HepG2 (cell line): ENCODE measurements at regions not wholly inside any gene's neighbourhood (a gene's known extent, or its start where the extent isn't known, plus 50 kb on each side); places are given as distances from the start of the nearest gene placed in this dataset.
A peak's percentile ranks its signal among the peaks of the same experiment; 100 is the strongest.

Experiments used
- ATF7 ChIP-seq, 2 experiments: fragments of 450-650 bp in 1 of 2; sonication (generic) in 1 of 2; formaldehyde crosslinking in 1 of 2; IDR thresholded peaks; 2 replicates each; pipeline versions ENCODE4 v1.4.0 to v1.6.1; 2016 to 2020; ENCODE audit warnings: antibody characterized with exemption in 1 of 2, mild to moderate bottlenecking in 1 of 2, missing genetic modification reagents in 1 of 2
- FOSL1 ChIP-seq: sonication (generic); formaldehyde crosslinking; IDR thresholded peaks from 2 replicates; pipeline ENCODE4 v1.9.0; 2021; ENCODE audit warnings: missing genetic modification reagents, borderline replicate concordance
- FOSL2 ChIP-seq: sonication (generic); formaldehyde crosslinking; IDR thresholded peaks from 2 replicates; pipeline ENCODE4 v1.4.0; 2020; ENCODE audit warnings: missing genetic modification reagents
- FOXP1 ChIP-seq, 2 experiments: fragments of 450-650 bp in 1 of 2; IDR thresholded peaks; 2 replicates each; pipeline ENCODE4 v1.6.1; 2017 to 2018; ENCODE audit warnings: antibody characterized with exemption in 1 of 2
- GATAD1 ChIP-seq: IDR thresholded peaks from 2 replicates; pipeline ENCODE4 v1.6.1; 2016; ENCODE audit warnings: missing genetic modification reagents, missing compliant biosample characterization
- KAT7 ChIP-seq: IDR thresholded peaks from 2 replicates; pipeline ENCODE4 v1.6.1; 2018; ENCODE audit warnings: borderline replicate concordance, missing compliant biosample characterization
- MXI1 ChIP-seq: IDR thresholded peaks from 3 replicates; pipeline ENCODE4 v1.6.1; 2012; ENCODE audit warnings: low read depth, low read length, inconsistent platforms, borderline replicate concordance
- NKX3-1 ChIP-seq: sonication (generic); formaldehyde crosslinking; IDR thresholded peaks from 2 replicates; pipeline ENCODE4 v1.5.0; 2020; ENCODE audit warnings: missing genetic modification reagents
- PCBP2 ChIP-seq: fragments of 200-400 bp; formaldehyde crosslinking; optimal IDR thresholded peaks from 2 replicates; pipeline ENCODE3; 2018; ENCODE audit warnings: low read length, low read depth; ENCODE audit not compliant: poor library complexity, severe bottlenecking
- PHF5A ChIP-seq: IDR thresholded peaks from one replicate; pipeline ENCODE4 v1.6.1; 2018; ENCODE audit warnings: low read depth, missing genetic modification reagents; ENCODE audit not compliant: unreplicated experiment
- PRMT3 ChIP-seq: sonication (generic); formaldehyde crosslinking; IDR thresholded peaks from 2 replicates; pipeline ENCODE4 v1.8.1; 2022; ENCODE audit warnings: low read depth, mild to moderate bottlenecking, moderate library complexity, missing genetic modification reagents, borderline replicate concordance
- SIN3A ChIP-seq: IDR thresholded peaks from 2 replicates; pipeline ENCODE4 v1.6.1; 2011; ENCODE audit warnings: low read depth, mild to moderate bottlenecking, control low read depth, low read length, borderline replicate concordance
- TBX2 ChIP-seq: sonication (generic); formaldehyde crosslinking; IDR thresholded peaks from 2 replicates; pipeline ENCODE4 v1.5.0; 2020; ENCODE audit warnings: missing genetic modification reagents, mild to moderate bottlenecking, borderline replicate concordance
- ZNF256 ChIP-seq: sonication (generic); formaldehyde crosslinking; conservative IDR thresholded peaks from 2 replicates; pipeline ENCODE4 v1.4.0; 2020; ENCODE audit warnings: missing genetic modification reagents
- ZNF607 ChIP-seq: sonication (generic); formaldehyde crosslinking; IDR thresholded peaks from 2 replicates; pipeline ENCODE4 v1.5.1; 2020; ENCODE audit warnings: missing genetic modification reagents, mild to moderate bottlenecking, borderline replicate concordance
- ZNF713 ChIP-seq: sonication (generic); formaldehyde crosslinking; IDR thresholded peaks from 2 replicates; pipeline ENCODE4 v1.4.0; 2020; ENCODE audit warnings: mild to moderate bottlenecking, missing genetic modification reagents
- TF ChIP-seq, protein P1 (sequence below), 2 experiments: fragments of 450-650 bp in 1 of 2; sonication (generic) in 1 of 2; formaldehyde crosslinking; IDR thresholded peaks; 2 replicates each; pipeline versions ENCODE4 v1.5.0 to v1.8.0; 2020 to 2022; ENCODE audit warnings: mild to moderate bottlenecking in 1 of 2, missing genetic modification reagents in 1 of 2
- TF ChIP-seq, protein P2 (sequence below): sonication (generic); formaldehyde crosslinking; IDR thresholded peaks from 2 replicates; pipeline ENCODE4 v1.4.0; 2020; ENCODE audit warnings: missing genetic modification reagents
- TF ChIP-seq, protein P3 (sequence below): sonication (generic); formaldehyde crosslinking; IDR thresholded peaks from 2 replicates; pipeline ENCODE4 v1.8.0; 2022; ENCODE audit warnings: mild to moderate bottlenecking, missing genetic modification reagents
- TF ChIP-seq, protein P4 (sequence below): IDR thresholded peaks from 2 replicates; pipeline ENCODE4 v1.6.1; 2012; ENCODE audit warnings: low read depth, low read length, improper control_type of control experiment
- TF ChIP-seq, protein P5 (sequence below): sonication (generic); formaldehyde crosslinking; IDR thresholded peaks from 2 replicates; pipeline ENCODE4 v1.8.0; 2022; ENCODE audit warnings: low read depth, missing genetic modification reagents

DNA sequence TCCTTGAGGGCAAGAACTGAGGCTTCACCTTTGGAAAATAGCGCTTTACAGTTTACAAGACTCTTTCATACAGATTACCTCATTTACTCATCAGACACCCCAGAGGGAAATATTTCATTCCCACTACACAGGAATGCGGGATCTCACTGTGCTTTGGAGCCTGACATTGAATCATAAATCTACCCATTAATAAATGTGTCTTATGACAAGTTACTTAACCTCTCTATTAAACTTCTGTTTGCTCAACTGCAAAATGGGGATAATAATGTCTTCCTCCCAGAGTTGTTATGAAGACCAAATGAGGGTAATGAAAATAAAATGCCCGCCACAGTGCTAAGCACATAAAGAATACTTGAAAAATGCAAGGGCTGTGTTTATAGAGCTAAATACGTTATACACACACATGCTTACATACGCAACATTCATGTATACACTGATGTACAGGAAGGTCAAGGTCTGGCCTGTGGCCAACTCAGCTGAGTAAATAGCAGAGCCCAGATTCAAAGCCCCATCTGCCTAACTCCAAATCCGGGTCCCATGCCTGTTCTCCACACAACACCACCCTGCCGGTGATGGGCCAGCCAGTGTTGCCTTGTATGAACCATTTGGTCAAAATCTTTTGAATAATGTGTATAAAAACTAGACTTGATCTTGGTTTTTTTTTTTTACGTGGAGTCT, 56.6 kb upstream of the CALM2 start (continued):
- TF ChIP-seq ATF7 (IDR thresholded peaks at IDR 0.05) = no peak
- no peak for TF ChIP-seq ATF7 (CRISPR knock-in tag; IDR thresholded peaks at IDR 0.05)
- TF ChIP-seq FOSL1 (CRISPR knock-in tag) = no peak
- TF ChIP-seq PHF5A (CRISPR knock-in tag) = no peak
- TF ChIP-seq GATAD1 (CRISPR knock-in tag) = peak; percentile 48
- TF ChIP-seq TBX2 (CRISPR knock-in tag) = no peak
- TF ChIP-seq, protein P1, sequence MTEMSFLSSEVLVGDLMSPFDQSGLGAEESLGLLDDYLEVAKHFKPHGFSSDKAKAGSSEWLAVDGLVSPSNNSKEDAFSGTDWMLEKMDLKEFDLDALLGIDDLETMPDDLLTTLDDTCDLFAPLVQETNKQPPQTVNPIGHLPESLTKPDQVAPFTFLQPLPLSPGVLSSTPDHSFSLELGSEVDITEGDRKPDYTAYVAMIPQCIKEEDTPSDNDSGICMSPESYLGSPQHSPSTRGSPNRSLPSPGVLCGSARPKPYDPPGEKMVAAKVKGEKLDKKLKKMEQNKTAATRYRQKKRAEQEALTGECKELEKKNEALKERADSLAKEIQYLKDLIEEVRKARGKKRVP (CRISPR knock-in tag; IDR thresholded peaks at IDR 0.05) = peak in 1 of 2 experiments; percentile 67; a peak in 2 of 4 replicates
- TF ChIP-seq, protein P2, sequence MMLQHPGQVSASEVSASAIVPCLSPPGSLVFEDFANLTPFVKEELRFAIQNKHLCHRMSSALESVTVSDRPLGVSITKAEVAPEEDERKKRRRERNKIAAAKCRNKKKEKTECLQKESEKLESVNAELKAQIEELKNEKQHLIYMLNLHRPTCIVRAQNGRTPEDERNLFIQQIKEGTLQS (CRISPR knock-in tag) = no peak
- TF ChIP-seq NKX3-1 (CRISPR knock-in tag) = no peak
- TF ChIP-seq ZNF256 (CRISPR knock-in tag) = no peak
- TF ChIP-seq FOSL2 (CRISPR knock-in tag) = peak; percentile 77
- TF ChIP-seq, protein P3, sequence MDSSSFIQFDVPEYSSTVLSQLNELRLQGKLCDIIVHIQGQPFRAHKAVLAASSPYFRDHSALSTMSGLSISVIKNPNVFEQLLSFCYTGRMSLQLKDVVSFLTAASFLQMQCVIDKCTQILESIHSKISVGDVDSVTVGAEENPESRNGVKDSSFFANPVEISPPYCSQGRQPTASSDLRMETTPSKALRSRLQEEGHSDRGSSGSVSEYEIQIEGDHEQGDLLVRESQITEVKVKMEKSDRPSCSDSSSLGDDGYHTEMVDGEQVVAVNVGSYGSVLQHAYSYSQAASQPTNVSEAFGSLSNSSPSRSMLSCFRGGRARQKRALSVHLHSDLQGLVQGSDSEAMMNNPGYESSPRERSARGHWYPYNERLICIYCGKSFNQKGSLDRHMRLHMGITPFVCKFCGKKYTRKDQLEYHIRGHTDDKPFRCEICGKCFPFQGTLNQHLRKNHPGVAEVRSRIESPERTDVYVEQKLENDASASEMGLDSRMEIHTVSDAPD = no peak
- 0 out of 3 replicates have a peak, but pooled peaks have one; percentile 17 for TF ChIP-seq MXI1
- TF ChIP-seq, protein P4, sequence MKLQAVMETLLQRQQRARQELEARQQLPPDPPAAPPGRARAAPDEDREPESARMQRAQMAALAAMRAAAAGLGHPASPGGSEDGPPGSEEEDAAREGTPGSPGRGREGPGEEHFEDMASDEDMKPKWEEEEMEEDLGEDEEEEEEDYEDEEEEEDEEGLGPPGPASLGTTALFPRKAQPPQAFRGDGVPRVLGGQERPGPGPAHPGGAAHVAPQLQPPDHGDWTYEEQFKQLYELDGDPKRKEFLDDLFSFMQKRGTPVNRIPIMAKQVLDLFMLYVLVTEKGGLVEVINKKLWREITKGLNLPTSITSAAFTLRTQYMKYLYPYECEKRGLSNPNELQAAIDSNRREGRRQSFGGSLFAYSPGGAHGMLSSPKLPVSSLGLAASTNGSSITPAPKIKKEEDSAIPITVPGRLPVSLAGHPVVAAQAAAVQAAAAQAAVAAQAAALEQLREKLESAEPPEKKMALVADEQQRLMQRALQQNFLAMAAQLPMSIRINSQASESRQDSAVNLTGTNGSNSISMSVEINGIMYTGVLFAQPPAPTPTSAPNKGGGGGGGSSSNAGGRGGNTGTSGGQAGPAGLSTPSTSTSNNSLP = peak; percentile 58; the same call in 1 of the 2 replicates
- TF ChIP-seq SIN3A = no peak
- TF ChIP-seq PRMT3 = no peak
- TF ChIP-seq PCBP2 = no peak
- no peak for TF ChIP-seq FOXP1 (IDR thresholded peaks at IDR 0.05)
- TF ChIP-seq FOXP1 (CRISPR knock-in tag; IDR thresholded peaks at IDR 0.05) = peak; percentile 90
- TF ChIP-seq, protein P5, sequence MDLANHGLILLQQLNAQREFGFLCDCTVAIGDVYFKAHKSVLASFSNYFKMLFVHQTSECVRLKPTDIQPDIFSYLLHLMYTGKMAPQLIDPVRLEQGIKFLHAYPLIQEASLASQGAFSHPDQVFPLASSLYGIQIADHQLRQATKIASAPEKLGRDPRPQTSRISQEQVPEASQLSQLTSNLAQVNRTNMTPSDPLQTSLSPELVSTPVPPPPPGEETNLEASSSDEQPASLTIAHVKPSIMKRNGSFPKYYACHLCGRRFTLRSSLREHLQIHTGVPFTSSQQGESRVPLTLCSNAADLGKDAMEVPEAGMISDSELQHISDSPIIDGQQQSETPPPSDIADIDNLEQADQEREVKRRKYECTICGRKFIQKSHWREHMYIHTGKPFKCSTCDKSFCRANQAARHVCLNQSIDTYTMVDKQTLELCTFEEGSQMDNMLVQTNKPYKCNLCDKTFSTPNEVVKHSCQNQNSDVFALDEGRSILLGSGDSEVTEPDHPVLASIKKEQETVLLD (CRISPR knock-in tag) = no peak
- TF ChIP-seq ZNF607 (CRISPR knock-in tag) = no peak
- no peak for TF ChIP-seq ZNF713 (CRISPR knock-in tag)
- TF ChIP-seq KAT7 (CRISPR knock-in tag) = no peak
